C4-2B (cell line): ENCODE measurements at regions not wholly inside any gene's neighbourhood (a gene's known extent, or its start where the extent isn't known, plus 50 kb on each side); places are given as distances from the start of the nearest gene placed in this dataset.

Source experiments
- ZFX ChIP-seq: fragments of 450-650 bp; IDR thresholded peaks from 2 replicates; pipeline ENCODE4 v1.6.1; 2017
- TF ChIP-seq, protein P1 (sequence below): fragments of 450-650 bp; conservative IDR thresholded peaks from 2 replicates; pipeline ENCODE4 v1.5.1; 2017; ENCODE audit warnings: mild to moderate bottlenecking

DNA sequence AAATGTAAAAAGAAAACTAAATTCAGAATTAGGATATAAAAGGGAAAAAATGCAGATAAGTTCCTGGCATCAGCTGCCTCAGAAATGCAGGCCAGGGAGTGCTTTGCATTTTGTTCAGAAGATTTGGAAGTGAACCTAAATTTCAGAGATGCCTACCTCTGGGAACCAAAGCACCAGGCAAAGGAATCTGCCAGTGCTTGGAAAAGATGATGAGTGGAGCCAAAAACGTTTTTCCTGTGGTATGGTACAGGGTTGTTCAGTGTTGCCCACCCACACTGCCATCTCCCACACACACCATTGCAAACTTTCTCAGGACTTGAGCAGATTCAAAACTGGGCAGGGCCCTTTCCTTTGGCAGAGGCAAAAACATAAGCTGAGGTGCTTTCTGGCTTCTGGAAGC is 349.5 kb downstream of the TGFB2 start:
- TF ChIP-seq, protein P1, sequence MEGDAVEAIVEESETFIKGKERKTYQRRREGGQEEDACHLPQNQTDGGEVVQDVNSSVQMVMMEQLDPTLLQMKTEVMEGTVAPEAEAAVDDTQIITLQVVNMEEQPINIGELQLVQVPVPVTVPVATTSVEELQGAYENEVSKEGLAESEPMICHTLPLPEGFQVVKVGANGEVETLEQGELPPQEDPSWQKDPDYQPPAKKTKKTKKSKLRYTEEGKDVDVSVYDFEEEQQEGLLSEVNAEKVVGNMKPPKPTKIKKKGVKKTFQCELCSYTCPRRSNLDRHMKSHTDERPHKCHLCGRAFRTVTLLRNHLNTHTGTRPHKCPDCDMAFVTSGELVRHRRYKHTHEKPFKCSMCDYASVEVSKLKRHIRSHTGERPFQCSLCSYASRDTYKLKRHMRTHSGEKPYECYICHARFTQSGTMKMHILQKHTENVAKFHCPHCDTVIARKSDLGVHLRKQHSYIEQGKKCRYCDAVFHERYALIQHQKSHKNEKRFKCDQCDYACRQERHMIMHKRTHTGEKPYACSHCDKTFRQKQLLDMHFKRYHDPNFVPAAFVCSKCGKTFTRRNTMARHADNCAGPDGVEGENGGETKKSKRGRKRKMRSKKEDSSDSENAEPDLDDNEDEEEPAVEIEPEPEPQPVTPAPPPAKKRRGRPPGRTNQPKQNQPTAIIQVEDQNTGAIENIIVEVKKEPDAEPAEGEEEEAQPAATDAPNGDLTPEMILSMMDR: no peak
- TF ChIP-seq ZFX: no peak
